Stimulated activated CD4-positive, alpha-beta T cell treated with anti-CD3 and anti-CD28 coated beads, Interleukin-1b, Interleukin-23, amount 100 ng/mL, for 4 hours (primary cell): ENCODE measurements at regions not wholly inside any gene's neighbourhood (a gene's known extent, or its start where the extent isn't known, plus 50 kb on each side); places are given as distances from the start of the nearest gene placed in this dataset.

Experiments
- DNase-seq, 2 donors: peaks; one replicate each; pipeline ENCODE4 v3.0.0-alpha.2; 2020; ENCODE audit warnings: low read depth in 2 of 2

- peak in 1 of 2 donors; percentile 24 for DNase-seq
Observed at GRCh38 chr2:134120406-134120732, 133.5 kb upstream of the MGAT5 start.

- peak; percentile 58 to 61 for DNase-seq
Observed at GRCh38 chr2:134120733-134121630, 132.9 kb upstream of the MGAT5 start.

- no peak for DNase-seq
Observed at GRCh38 chr2:134122610-134123009, 131.3 kb upstream of the MGAT5 start.

- no peak for DNase-seq
Observed at GRCh38 chr2:134123332-134123731, 130.5 kb upstream of the MGAT5 start.

GRCh38 chr2:134124047-134124753 is 129.7 kb upstream of the MGAT5 start:
- no peak for DNase-seq

- DNase-seq = peak; percentile 39 to 61
Observed at GRCh38 chr2:134127496-134127895, 126.4 kb upstream of the MGAT5 start.

GRCh38 chr2:134128746-134129145 is 125.1 kb upstream of the MGAT5 start:
- no peak for DNase-seq

- DNase-seq = no peak
Observed at GRCh38 chr2:134129900-134130537, 123.9 kb upstream of the MGAT5 start.

- DNase-seq = no peak
Observed at GRCh38 chr2:134131681-134132489, 122.0 kb upstream of the MGAT5 start.

- no peak for DNase-seq
Observed at GRCh38 chr2:134132490-134132857, 121.4 kb upstream of the MGAT5 start.

- no peak for DNase-seq
Observed at GRCh38 chr2:134133622-134134312, 120.1 kb upstream of the MGAT5 start.

- no peak for DNase-seq
Observed at GRCh38 chr2:134134313-134134706, 119.6 kb upstream of the MGAT5 start.

GRCh38 chr2:134134827-134135226 is 119.0 kb upstream of the MGAT5 start:
- DNase-seq = no peak

- DNase-seq = no peak
Observed at GRCh38 chr2:134135793-134136192, 118.1 kb upstream of the MGAT5 start.

GRCh38 chr2:134136731-134137130 is 117.1 kb upstream of the MGAT5 start:
- DNase-seq = no peak

- no peak for DNase-seq
Observed at GRCh38 chr2:134137182-134137611, 116.7 kb upstream of the MGAT5 start.

- no peak for DNase-seq
Observed at GRCh38 chr2:134138115-134138514, 115.8 kb upstream of the MGAT5 start.

- DNase-seq = no peak
Observed at GRCh38 chr2:134139611-134140010, 114.3 kb upstream of the MGAT5 start.

- no peak for DNase-seq
Observed at GRCh38 chr2:134140251-134140661, 113.6 kb upstream of the MGAT5 start.

- DNase-seq = no peak
Observed at GRCh38 chr2:134141598-134142340, 112.1 kb upstream of the MGAT5 start.
